Right lobe of liver (tissue), 6 donors: ENCODE measurements at regions not wholly inside any gene's neighbourhood (a gene's known extent, or its start where the extent isn't known, plus 50 kb on each side); places are given as distances from the start of the nearest gene placed in this dataset.

Source experiments
- ATAC-seq, 4 donors: fragments of 200-7000 bp; cut with Tn5 transposase; one replicate each; pipeline ENCODE4 v1.9.1; 2020; ENCODE audit warnings: mild to moderate bottlenecking in 4 of 4, moderate library complexity in 4 of 4
- DNase-seq, 3 donors: peaks; one replicate each; pipeline ENCODE4 v3.0.0-alpha.2; 2020
- H3K27ac ChIP-seq, 3 donors: fragments of 200-600 bp; one replicate each; pipeline ENCODE4 v1.8.0; 2022
- H3K27me3 ChIP-seq, 2 donors: fragments of 200-600 bp; one replicate each; pipeline ENCODE4 v1.8.0; 2022
- H3K36me3 ChIP-seq, 4 donors: fragments of 200-600 bp; sonication (generic) in 1 of 4; one replicate each; pipeline versions ENCODE4 v1.5.1 to v1.8.0; 2017 to 2022; ENCODE audit warnings: control low read depth in 1 of 4
- H3K4me1 ChIP-seq, 4 donors: fragments of 200-600 bp; sonication (generic) in 1 of 4; one replicate each; pipeline versions ENCODE4 v1.5.1 to v1.8.0; 2017 to 2022; ENCODE audit warnings: control low read depth in 1 of 4
- H3K4me3 ChIP-seq, 3 donors: fragments of 200-600 bp; one replicate each; pipeline ENCODE4 v1.8.0; 2022
- H3K9me3 ChIP-seq, 4 donors: fragments of 200-600 bp; sonication (generic) in 1 of 4; one replicate each; pipeline versions ENCODE4 v1.5.1 to v1.8.0; 2017 to 2022; ENCODE audit warnings: control low read depth in 1 of 4
- CTCF ChIP-seq, 4 donors: fragments of 200-600 bp in 3 of 4; fragments of 450-650 bp in 1 of 4; IDR thresholded peaks; one replicate each; pipeline versions ENCODE4 v1.5.1 to v1.8.0; 2016 to 2022; ENCODE audit warnings: antibody characterized with exemption in 4 of 4, mild to moderate bottlenecking in 2 of 4
- POLR2A ChIP-seq: fragments of 450-650 bp; IDR thresholded peaks from one replicate; pipeline ENCODE4 v1.6.1; 2017; ENCODE audit warnings: antibody characterized with exemption, mild to moderate bottlenecking
- WGBS: methylation state at CpG from one replicate; pipeline ENCODE4 v1.1.6; 2018; ENCODE audit warnings: low coverage, low lambda C conversion rate; ENCODE audit not compliant: insufficient coverage; ENCODE audit errors: missing lambda C conversion rate; 5-methylcytosine and 5-hydroxymethylcytosine counted together
- intact Hi-C, 2 donors: fragments of 100-400 bp; cut with DNase I; formaldehyde crosslinking; loops; one replicate each; pipeline versions ENCODE4 v1.11.2 to v1.14.1; 2022
- donor health status: DM: no; HTN: yes; CAD: no.
- donor health status: DM: no; HTN: no; CAD: no.
- donor health status: DM: no; HTN: no; CAD: no.
- donor health status: DM: no; HTN: yes; CAD: no.
- donor health status: DM: no; HTN: yes; CAD: no.

DNA sequence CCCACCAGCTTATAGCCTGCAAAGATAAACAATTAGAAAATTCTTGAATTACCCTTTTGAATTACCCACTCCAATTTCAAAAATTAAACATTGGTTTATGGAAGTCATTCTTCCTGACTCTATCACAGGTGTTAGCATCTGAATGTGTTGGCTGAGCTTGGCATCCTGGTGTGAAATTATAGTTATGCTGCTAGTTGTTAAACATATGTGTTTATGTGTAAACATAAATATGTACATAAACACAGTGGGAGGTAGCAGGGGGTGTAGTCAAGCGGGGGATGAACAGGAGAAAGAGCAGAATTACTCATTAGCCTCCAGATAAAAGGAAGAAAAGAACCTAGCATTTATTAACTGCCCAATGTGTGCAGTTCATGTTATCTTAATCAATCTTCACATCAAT is 530.2 kb downstream of the MCTP2 start:
- Histone ChIP-seq H3K4me1 (no peaks in the 10 kb centered on the region), H3K4me3 (no peak overlapping the region), H3K27me3 (no peaks in the 10 kb centered on the region), H3K27ac (no peak overlapping the region), H3K9me3 (no peaks in the 10 kb centered on the region), H3K36me3 (no peaks in the 10 kb centered on the region)
- WGBS = 60% methylated on average over 1 of the region's 1 CpG
- DNase-seq (no peak), ATAC-seq (no peak)
- intact Hi-C loops = no loop called here
- TF ChIP-seq POLR2A = no peak
- TF ChIP-seq CTCF (IDR thresholded peaks at IDR 0.05) = no peak

- DNase-seq (no peak), ATAC-seq (no peak)
- Histone ChIP-seq H3K4me3 (no peak overlapping the region), H3K27ac (no peak overlapping the region), H3K4me1 (no peaks in the 10 kb centered on the region), H3K36me3 (no peaks in the 10 kb centered on the region), H3K27me3 (no peaks in the 10 kb centered on the region), H3K9me3 (no peaks in the 10 kb centered on the region)
- 51% methylated on average over 2 of the region's 2 CpGs for WGBS
- TF ChIP-seq CTCF (IDR thresholded peaks at IDR 0.05) (no peak), POLR2A (no peak)
- intact Hi-C loops = no loop called here
Measured at GRCh38 chr15:94769089-94769488, 537.7 kb downstream of the MCTP2 start.

GRCh38 chr15:94770199-94770598 is 538.8 kb downstream of the MCTP2 start:
- ATAC-seq (no peak), DNase-seq (no peak)
- H3K27ac ChIP-seq = no peak overlapping the region
- TF ChIP-seq POLR2A (no peak), CTCF (IDR thresholded peaks at IDR 0.05) (no peak)
- H3K4me1 ChIP-seq = no peaks in the 10 kb centered on the region
- H3K27me3 ChIP-seq = no peaks in the 10 kb centered on the region
- intact Hi-C loops = no loop called here
- no peaks in the 10 kb centered on the region for H3K36me3 ChIP-seq
- H3K9me3 ChIP-seq = no peaks in the 10 kb centered on the region
- WGBS = 75% methylated on average over 10 of the region's 10 CpGs
- no peak overlapping the region for H3K4me3 ChIP-seq

- H3K27ac ChIP-seq = no peak overlapping the region
- no peaks in the 10 kb centered on the region for H3K4me1 ChIP-seq
- no peaks in the 10 kb centered on the region for H3K36me3 ChIP-seq
- WGBS = 50% methylated on average over 1 of the region's 1 CpG
- TF ChIP-seq CTCF (IDR thresholded peaks at IDR 0.05) (no peak), POLR2A (no peak)
- no peak for ATAC-seq
- no peak for DNase-seq
- H3K4me3 ChIP-seq = no peak overlapping the region
- H3K27me3 ChIP-seq = no peaks in the 10 kb centered on the region
- intact Hi-C loops = no loop called here
- H3K9me3 ChIP-seq = no peaks in the 10 kb centered on the region
Measured at GRCh38 chr15:94777037-94777436, 545.7 kb downstream of the MCTP2 start.

DNA sequence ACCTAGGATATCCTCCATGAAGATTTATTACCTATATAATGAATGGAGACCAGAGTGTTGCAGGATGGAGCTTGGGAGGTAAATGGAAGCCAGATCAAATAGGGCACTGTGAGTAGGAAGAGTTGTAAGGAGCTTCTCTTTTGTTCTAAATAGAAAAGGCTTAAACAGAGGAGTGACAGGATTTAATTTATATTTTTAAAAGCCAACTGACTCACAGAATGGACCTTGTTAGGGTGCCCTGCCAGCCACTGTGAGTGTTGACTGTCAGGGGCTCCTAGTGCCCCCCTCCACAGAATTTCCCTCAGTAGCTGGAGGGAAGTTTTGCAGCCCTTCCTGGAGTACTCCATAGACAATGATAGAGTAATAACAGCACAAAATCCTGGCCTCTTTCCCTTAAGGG is 547.5 kb downstream of the MCTP2 start:
- no peaks in the 10 kb centered on the region for H3K4me1 ChIP-seq
- ATAC-seq (no peak), DNase-seq (no peak)
- intact Hi-C loops = no loop called here
- TF ChIP-seq POLR2A (no peak), CTCF (IDR thresholded peaks at IDR 0.05) (no peak)
- H3K4me3 ChIP-seq = no peak overlapping the region
- no peaks in the 10 kb centered on the region for H3K9me3 ChIP-seq
- H3K27me3 ChIP-seq = no peaks in the 10 kb centered on the region
- H3K27ac ChIP-seq = no peak overlapping the region
- no peaks in the 10 kb centered on the region for H3K36me3 ChIP-seq
